Left renal cortex interstitium (tissue), 4 donors: ENCODE measurements at regions not wholly inside any gene's neighbourhood (a gene's known extent, or its start where the extent isn't known, plus 50 kb on each side); places are given as distances from the start of the nearest gene placed in this dataset.
"Not testable (repeated sequence)": the region's sequence is repeated elsewhere in the genome, so short reads cannot be mapped to it uniquely, and the experiment has no call there.

Source experiments
- DNase-seq, 4 donors: peaks; one replicate each; pipeline ENCODE4 v3.0.0-alpha.2; 2013; ENCODE audit warnings: low read depth in 4 of 4, low spot score in 2 of 4, missing footprints in 1 of 4

DNA sequence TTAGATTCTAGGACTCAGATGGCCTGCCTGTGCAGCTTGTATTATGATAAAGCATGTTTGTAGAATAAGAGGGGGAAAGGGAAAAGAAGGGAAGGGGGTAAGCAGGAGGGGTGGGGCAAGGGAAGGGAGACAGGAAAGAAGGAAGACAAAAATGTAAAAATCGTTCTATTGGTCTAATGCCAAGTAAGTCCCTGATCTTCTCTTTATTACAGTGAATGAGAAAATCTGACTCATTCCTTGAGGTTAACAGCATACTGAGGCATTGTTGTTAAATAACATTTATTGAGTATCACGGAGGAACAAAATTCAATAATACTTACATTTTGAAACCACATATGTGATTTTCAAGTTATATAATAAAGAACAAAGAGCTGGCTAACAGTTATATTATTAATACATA lies 1534.7 kb downstream of the OLFM4 start:
- DNase-seq, result no peak

DNA sequence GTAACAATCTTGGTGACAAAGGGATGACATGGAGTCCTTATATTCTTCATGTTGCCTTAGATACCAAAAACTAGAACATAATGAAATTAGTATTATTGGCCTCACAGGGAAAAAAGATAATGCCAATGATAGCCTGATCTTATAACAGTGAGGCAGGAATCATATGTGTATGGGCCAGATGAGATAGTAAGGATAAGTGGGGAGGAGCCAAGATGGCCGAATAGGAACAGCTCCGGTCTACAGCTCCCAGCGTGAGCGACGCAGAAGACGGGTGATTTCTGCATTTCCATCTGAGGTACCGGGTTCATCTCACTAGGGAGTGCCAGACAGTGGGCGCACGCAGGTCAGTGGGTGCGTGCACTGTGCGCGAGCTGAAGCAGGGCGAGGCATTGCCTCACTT lies 1543.4 kb downstream of the OLFM4 start:
- DNase-seq, result not testable (repeated sequence)

DNA sequence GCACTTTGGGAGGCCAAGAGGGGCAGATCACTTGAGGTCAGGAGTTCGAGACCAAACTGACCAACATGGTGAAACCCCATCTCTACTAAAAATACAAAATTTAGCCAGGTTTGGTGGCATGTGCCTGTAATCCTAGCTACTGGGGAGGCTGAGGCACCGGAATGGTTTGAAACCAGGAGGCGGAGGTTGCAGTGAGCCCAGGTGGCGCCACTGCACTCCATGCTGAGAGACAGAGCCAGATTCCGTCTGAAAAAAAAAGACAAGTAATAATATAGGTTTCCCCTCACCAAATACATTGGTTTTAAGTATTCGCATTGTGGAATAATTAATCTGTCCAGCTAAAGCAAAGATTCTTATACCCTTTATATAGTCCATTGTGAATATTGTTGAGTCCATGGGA lies 1544.6 kb downstream of the OLFM4 start:
- DNase-seq, result no peak

DNA sequence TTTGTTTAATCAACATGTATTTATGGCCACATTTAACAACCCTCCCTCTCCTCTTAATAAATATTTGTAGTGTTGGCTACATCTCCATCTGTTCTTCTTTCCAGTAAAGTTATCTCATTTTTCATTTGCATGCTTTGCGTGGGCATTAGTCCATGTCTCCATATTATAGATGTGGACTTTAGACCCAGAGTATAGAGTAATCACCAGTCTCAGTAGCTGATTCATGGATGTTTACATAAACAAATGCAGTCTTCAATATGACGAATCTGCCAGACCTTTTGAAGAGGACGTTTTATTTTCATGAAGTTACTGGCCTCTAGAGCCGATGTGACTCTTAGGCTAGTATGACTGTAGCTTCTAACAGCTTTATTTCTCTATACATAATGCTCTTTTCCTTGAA lies 1546.2 kb downstream of the OLFM4 start:
- DNase-seq, result no peak

- DNase-seq, result no peak
Observed at GRCh38 chr13:54591540-54591939, 1562.9 kb downstream of the OLFM4 start.

- DNase-seq, result no peak
Observed at GRCh38 chr13:54592201-54592600, 1563.6 kb downstream of the OLFM4 start.

- DNase-seq, result no peak
Observed at GRCh38 chr13:54593504-54593903, 1564.9 kb downstream of the OLFM4 start.

GRCh38 chr13:54597540-54598088 lies 1569.0 kb downstream of the OLFM4 start:
- no peak for DNase-seq

DNA sequence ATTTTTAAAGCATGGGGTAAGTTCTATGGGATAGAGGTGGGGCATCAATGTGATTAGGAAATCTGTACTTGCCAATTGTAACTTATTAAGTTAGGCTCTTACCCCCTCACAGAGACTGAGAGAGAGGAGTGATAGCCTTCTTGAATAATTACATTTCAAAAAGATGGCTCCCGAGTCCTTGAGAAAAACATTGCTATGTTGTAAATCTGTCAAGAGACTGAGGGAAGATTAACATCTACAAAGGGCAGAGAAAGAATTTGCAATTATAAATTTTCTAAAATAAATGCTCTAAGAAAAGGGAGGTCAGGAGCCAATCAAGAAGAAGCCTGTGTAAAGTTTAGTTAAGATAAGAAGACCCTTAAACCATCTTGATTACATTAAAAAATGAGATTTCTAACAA lies 1570.8 kb downstream of the OLFM4 start:
- DNase-seq, result no peak

DNA sequence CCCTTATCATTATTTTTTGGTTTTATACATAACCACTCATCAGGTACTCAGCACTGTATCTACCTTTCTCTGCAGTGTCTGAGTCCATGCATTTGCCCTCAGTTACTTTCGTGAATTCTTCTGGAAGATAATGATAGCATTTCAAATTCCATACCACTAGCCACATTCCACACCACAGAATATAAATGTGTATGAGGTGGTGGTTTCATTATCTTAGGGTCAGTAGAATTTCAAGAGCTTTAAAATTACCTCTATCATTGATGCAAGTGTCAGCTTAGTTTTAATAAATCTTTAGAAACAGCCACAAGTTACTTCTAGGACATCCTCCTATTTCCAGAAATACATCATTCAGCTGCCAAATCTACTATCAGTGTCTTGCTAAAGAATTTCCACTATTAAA lies 1578.3 kb downstream of the OLFM4 start:
- no peak for DNase-seq

- no peak for DNase-seq
Observed at GRCh38 chr13:54607421-54607820, 1578.8 kb downstream of the OLFM4 start.

- no peak for DNase-seq
Observed at GRCh38 chr13:54611390-54611789, 1582.8 kb downstream of the OLFM4 start.

DNA sequence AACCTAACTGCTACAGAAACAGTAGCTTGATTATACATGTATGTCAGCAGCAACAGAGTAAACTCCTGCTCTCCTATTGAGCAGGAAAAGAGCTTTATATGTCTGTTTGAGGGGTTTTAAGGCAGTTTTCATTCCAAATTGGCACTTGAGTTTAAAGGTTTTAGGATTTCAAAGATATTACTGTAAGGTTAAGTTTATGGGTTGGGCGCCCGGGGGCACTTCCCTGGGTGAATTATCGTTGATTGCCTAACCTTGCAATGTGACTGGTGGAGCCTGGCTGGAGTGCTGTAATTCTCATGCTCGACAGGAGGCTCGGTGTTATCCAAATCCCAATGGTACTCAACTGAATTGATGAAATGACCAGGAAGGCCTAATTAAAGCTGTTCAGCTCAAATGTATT lies 1586.1 kb downstream of the OLFM4 start:
- no peak for DNase-seq

DNA sequence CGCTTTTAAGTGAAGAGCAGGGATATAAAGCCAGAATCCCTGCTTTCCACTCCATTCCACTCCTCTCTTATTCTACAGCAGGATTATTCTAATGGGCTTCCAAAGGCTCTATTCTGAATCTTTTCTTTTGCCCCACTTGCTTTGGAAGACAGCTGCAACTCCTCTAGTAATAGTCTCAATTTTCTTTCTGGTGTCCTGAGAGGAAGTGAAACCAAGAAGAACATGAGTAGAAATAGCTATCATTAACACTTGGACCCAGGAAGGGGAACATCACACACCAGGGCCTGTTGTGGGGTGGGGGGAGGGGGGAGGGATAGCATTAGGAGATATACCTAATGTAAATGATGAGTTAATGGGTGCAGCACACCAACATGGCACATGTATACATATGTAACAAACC lies 1597.9 kb downstream of the OLFM4 start:
- DNase-seq, result not testable (repeated sequence)

DNA sequence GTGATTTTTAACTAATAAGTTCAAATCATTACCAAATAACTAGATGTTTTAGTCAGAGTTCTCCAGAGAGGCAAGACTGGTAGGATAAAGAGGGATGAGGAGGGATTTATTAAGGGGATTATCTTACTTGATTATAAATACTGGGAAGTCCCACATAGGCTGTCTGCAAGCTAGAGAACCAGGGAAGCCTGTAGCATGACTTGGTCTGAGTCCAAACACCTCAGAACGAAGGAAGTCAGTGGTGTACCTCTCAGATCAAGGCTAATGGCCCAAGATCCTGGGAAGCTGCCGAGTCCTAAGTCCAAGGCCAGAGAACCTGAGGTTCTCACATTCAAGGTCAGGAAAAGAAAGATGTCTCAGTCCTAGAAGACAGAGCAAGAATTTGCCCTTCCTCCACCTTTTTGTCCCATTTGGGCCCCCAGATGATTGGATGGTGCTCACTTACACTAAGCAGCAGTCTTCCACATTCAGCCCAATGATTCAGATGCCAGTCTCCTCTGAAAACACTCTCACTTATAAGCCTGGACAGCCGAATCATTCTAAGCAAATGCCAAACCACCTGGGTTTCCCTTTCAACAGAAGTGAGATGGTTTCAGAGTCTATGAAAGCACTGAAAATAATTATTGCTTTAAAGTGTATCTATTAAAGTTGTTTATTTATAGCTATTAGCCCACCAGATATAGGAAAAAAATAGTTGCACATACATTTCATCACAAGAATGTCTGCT lies 1599.2 kb downstream of the OLFM4 start:
- no peak for DNase-seq

GRCh38 chr13:54628383-54628782 lies 1599.8 kb downstream of the OLFM4 start:
- DNase-seq, result no peak

GRCh38 chr13:54633456-54633855 lies 1604.8 kb downstream of the OLFM4 start:
- no peak for DNase-seq

DNA sequence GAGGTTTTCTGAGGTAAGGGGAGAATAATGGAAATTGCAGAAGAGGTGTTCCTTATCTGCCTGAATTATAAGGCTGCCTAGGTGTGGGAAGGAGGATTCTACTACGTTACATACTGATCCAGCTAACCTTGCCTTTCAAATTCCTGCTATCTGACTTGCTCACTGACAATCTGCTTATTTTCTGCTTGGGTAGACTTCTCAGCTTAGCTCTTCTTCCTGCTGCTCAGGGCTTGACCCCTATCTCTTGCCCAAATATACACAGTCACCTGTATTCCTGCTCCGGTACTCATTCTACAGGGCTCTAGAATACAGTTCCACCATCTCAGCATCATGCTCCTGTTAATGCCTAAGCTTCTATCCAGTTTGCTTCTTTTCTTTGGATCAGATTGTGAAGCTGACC lies 1607.6 kb downstream of the OLFM4 start:
- no peak for DNase-seq

DNA sequence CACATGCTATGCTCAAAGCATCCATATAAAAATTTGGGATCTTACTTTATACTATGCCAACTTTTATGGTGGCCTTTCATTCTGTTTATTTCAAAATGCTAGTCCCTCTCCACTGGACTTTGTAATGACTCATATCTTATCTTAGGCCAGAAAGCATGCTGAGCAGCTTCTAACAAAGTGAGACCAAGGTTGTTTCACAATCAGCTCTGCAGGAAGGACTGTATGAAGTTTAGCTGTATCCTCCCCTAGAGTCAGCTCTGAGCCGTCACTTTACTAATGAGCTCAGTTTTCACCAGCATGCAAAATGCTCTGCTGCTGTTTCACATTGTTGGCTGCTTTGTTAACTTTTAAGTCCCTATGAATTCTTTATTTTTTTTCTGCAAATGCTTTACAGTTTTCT lies 1608.8 kb downstream of the OLFM4 start:
- DNase-seq, result no peak

DNA sequence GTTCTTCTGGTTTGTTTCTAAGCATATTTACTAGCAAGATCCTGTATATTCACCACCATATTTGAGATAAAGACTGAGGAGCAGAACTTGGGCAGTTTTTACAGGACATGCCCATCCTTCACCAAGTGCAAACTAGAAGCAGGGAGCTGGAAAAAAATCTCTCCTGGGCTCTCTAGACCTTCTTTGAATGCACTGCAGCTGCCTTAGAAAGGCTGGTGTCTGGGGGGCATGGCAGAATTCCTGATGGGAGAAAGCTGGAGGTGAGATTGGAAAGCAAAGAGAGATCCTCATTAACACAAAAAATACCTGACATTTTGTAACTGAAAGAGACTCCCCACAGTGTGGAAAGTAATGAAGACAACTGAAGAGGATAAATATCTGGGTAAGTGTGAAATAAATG lies 1612.1 kb downstream of the OLFM4 start:
- DNase-seq, result no peak

- DNase-seq, result no peak
Observed at GRCh38 chr13:54643863-54644262, 1615.2 kb downstream of the OLFM4 start.

DNA sequence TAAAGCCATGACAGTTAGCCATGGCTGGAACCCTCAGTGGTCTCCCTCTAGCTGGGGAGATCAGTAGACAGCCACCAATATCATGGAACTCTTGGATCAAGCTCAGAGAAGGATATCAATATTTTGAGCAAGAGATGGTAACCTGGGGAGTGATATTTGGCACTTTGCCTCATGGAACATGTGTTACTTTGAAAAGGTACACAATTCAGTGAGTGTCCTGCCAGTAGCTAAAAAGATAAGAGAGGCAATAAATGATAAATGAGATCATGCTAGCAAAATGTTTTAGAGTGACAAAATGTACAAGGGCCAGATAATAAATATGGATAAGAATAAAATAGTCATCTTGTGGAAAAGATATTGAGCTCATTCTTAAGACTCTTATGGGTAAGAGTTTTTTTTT lies 1618.7 kb downstream of the OLFM4 start:
- DNase-seq, result no peak

DNA sequence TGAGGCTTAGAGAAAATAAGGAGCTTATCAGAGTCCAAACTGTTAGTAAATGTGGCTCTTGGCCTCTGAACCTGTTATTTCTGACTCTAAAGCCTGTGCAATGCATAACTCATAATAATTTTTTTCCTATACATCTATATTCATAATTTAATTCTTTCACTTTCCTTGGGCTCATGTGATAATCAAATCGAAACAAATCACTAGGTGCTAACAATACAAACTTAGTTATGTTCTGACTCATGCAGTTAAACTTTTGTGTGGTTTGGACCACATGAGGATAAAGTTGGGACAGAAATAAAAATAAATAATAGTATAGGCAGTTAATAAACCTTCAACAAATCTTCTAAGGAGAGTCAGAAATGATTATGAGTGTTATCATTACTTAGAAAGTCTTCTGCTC lies 1629.0 kb downstream of the OLFM4 start:
- no peak for DNase-seq
